Left lobe of liver (tissue), 2 donors: ENCODE measurements at regions not wholly inside any gene's neighbourhood (a gene's known extent, or its start where the extent isn't known, plus 50 kb on each side); places are given as distances from the start of the nearest gene placed in this dataset.
"Not testable (repeated sequence)": the region's sequence is repeated elsewhere in the genome, so short reads cannot be mapped to it uniquely, and the experiment has no call there.

Experiments
- ATAC-seq: fragments of 200-7000 bp; cut with Tn5 transposase; one replicate; pipeline ENCODE4 v1.9.1; 2020; ENCODE audit warnings: mild to moderate bottlenecking, moderate library complexity
- DNase-seq: peaks from one replicate; pipeline ENCODE4 v3.0.0-alpha.2; 2020; ENCODE audit warnings: low spot score
- donor health status: DM: no; HTN: no; CAD: no; lungs with moderate emphysema.
- donor health status: DM: no; HTN: yes; CAD: no.

DNA sequence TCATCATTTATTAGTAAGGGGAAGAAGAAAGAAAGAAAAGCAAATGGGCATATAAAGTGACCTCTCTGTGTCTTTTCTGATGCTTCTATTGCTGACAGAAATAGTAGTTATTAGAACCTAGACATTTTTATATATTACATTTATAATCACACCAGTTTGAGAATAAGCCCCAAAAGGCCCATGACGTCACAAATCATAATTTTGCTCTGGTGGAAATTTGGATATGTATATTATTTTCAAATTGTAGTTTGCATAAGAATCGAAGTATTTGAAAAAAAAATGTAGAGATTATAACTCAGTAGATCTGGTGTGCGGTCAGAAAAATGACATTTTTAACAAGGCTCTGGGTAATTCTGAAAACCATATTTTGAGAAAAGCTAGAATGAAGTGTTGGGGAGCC is 101.2 kb upstream of the STEAP1 start:
- no peak for DNase-seq
- no peak for ATAC-seq

DNA sequence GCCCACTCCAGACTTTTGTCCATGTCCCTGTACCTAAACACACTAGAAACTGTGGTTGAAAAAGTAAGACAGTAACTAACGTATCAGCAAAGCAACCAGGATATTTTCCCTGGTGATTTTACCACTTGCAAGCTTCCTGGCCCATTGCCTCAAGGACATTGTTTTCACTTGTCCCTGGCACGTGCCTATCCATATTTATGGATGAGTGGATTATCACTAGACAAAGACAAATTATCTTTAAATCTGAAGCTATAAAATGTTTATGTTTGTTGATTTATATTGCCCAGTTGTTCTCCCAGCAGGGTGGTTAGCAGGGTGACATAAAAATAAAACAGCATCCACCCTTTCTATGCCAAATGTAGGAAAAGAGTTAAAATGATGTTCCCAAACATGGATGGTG is 93.2 kb upstream of the STEAP1 start:
- DNase-seq (no peak), ATAC-seq (no peak)

- ATAC-seq (no peak), DNase-seq (no peak)
Measured at GRCh38 chr7:90064370-90064769, 89.9 kb upstream of the STEAP1 start.

- ATAC-seq, result no peak
- no peak for DNase-seq
Measured at GRCh38 chr7:90067171-90067570, 87.1 kb upstream of the STEAP1 start.

DNA sequence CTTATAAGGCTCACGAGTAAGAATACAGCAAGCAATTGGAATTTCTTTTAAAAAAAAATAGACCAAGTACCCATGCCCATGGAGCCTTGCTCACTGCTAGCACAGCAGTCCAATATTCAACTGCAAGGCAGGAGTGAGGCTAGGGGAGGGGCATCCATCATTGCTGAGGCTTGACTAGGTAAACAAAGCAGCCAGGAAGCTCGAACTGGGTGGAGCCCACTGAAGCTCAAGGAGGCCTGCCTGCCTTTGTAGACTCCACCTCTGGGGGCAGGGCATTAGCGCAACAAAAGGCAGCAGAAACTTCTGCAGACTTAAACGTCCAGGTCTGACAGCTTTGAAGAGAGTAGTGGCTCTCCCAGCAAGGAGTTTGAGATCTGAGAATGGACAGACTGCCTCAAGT is 84.0 kb upstream of the STEAP1 start:
- not testable (repeated sequence) for DNase-seq, ATAC-seq

GRCh38 chr7:90078921-90079320 is 75.3 kb upstream of the STEAP1 start:
- ATAC-seq (no peak), DNase-seq (no peak)

DNA sequence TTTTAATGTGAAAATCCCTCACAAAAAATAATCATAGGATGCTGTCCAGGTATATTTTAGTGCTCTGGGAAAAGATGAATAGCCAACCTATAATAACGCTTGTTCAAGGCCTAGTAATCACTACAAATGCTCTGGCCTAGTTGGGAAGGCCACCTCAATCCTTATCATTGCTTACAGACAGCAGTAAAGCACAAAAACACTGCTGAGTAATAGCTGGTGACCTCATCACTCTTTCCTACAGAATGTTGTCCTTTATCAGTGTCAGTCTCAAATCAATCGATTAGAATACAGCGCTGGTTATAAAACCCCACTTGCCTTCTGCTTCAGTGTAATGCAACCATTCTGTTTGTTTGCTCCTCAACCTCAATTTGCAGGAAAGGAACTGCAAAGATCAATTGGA is 72.6 kb upstream of the STEAP1 start:
- ATAC-seq (no peak), DNase-seq (no peak)

GRCh38 chr7:90092506-90092905 is 61.8 kb upstream of the STEAP1 start:
- ATAC-seq (no peak), DNase-seq (no peak)

DNA sequence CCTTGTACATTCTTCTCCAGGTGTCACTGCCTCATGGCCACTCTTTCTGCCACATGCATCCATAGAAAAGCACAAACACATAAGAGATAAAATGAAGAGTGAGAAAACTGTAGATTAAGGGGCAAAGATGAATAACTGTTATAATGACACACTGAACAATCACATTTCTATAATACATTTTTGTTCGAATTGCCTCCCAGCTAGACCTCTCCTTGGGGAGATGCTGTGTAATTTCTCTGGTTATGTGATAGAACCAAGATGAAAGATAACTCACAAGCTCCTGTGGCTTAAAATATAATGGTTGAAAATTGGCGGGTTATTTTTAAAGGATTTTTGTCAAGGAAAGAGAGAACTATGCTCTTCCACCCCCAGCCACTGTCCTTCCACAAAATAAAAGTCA is 60.2 kb upstream of the STEAP1 start:
- no peak for ATAC-seq
- no peak for DNase-seq
